Esophagus muscularis mucosa (tissue), 3 donors: ENCODE measurements at regions not wholly inside any gene's neighbourhood (a gene's known extent, or its start where the extent isn't known, plus 50 kb on each side); places are given as distances from the start of the nearest gene placed in this dataset.

Source experiments
- small RNA-seq, 3 donors: library from RNA; depleted of rRNA; stranded (forward); fragments of <200 nt; gene quantifications; one replicate each; pipeline ENCODE3, GENCODE V24; 2016

Small RNA genes lying in the stretch of these regions (small RNA-seq; reads per million reads assigned to genes)
- 0 reads per million in 3 donors for gene AL121932.1
